ENCODE measurements at regions not wholly inside any gene's neighbourhood (a gene's known extent, or its start where the extent isn't known, plus 50 kb on each side); places are given as distances from the start of the nearest gene placed in this dataset.

DNA sequence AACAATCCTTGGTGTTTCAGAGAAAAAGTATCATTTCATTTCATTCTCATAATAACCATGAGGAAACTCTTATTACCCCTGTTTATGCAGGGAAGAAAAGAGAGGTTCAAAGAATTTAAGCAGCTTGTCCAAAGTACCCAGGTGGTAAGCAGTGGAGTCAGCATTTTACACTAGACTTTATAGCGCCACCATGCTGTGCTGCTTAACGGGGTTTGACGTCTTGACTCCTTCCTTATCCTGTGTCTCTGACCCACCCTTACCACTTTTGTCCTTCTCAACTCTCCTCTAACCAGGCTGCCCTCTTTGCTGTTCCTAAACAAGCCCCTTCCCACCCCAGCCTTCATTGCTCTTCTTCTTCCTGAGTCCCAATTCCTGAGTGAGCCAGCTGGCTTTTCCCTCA is 117.0 kb upstream of the AHR start:
- no peak overlapping the region for H3K27ac ChIP-seq
- WGBS, 2 donors = 70 to 81% methylated on average over 3 of the region's 3 CpGs
- no peaks in the 10 kb centered on the region for H3K9me3 ChIP-seq
- no peaks in the 10 kb centered on the region for H3K4me1 ChIP-seq
- no peaks in the 10 kb centered on the region for H3K27me3 ChIP-seq
- no peaks in the 10 kb centered on the region for H3K36me3 ChIP-seq
- intact Hi-C loops (cut with DNase I) = no loop called here
- no peak for TF ChIP-seq POLR2A (IDR thresholded peaks at IDR 0.05)
- TF ChIP-seq, protein P1, sequence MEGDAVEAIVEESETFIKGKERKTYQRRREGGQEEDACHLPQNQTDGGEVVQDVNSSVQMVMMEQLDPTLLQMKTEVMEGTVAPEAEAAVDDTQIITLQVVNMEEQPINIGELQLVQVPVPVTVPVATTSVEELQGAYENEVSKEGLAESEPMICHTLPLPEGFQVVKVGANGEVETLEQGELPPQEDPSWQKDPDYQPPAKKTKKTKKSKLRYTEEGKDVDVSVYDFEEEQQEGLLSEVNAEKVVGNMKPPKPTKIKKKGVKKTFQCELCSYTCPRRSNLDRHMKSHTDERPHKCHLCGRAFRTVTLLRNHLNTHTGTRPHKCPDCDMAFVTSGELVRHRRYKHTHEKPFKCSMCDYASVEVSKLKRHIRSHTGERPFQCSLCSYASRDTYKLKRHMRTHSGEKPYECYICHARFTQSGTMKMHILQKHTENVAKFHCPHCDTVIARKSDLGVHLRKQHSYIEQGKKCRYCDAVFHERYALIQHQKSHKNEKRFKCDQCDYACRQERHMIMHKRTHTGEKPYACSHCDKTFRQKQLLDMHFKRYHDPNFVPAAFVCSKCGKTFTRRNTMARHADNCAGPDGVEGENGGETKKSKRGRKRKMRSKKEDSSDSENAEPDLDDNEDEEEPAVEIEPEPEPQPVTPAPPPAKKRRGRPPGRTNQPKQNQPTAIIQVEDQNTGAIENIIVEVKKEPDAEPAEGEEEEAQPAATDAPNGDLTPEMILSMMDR (IDR thresholded peaks at IDR 0.05) = no peak
- H3K4me3 ChIP-seq (replicated peaks in 1 of 3) = no peak overlapping the region
- DNase-seq = no peak

DNA sequence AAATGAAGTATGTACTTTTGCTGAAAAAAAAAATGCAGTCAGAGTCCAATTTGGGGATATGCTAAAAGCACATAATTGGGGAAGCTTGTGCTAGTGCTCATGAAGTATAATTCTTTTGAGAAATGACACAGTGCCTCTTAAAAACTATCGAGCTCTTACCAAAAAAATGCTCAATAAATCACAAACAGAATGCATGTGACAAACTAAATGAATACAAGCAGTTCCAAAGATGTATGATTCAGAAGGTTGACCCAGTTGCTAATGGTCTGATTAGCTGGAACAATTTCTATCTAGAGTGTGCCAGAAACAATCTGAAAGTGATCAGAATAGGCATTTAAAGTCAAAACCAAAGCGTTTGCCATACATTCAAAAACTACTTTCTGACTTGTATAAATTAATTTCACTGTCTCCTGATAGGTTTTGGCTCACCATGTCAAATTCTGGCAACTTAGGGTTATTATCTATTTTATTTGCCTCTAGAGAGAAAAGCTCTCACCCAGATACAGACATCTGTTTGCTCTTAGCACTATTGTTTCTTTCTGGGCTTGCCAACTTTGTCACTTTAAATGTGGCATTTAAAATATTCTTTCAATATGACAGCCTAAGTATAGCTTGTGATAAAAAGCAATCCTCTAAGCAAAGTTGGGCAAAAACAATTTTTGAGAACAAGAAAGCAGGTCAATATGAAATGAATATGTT is 114.7 kb upstream of the AHR start:
- Histone ChIP-seq H3K27me3 (no peaks in the 10 kb centered on the region), H3K4me1 (no peaks in the 10 kb centered on the region), H3K27ac (no peak overlapping the region), H3K9me3 (no peaks in the 10 kb centered on the region), H3K4me3 (replicated peaks in 1 of 3) (no peak overlapping the region), H3K36me3 (no peaks in the 10 kb centered on the region)
- WGBS, 2 donors = 70 to 75% methylated on average over 2 of the region's 2 CpGs
- no peak for DNase-seq
- TF ChIP-seq POLR2A (IDR thresholded peaks at IDR 0.05) = no peak
- TF ChIP-seq, protein P1 (IDR thresholded peaks at IDR 0.05) = no peak
- intact Hi-C loops (cut with DNase I) = no loop called here

DNA sequence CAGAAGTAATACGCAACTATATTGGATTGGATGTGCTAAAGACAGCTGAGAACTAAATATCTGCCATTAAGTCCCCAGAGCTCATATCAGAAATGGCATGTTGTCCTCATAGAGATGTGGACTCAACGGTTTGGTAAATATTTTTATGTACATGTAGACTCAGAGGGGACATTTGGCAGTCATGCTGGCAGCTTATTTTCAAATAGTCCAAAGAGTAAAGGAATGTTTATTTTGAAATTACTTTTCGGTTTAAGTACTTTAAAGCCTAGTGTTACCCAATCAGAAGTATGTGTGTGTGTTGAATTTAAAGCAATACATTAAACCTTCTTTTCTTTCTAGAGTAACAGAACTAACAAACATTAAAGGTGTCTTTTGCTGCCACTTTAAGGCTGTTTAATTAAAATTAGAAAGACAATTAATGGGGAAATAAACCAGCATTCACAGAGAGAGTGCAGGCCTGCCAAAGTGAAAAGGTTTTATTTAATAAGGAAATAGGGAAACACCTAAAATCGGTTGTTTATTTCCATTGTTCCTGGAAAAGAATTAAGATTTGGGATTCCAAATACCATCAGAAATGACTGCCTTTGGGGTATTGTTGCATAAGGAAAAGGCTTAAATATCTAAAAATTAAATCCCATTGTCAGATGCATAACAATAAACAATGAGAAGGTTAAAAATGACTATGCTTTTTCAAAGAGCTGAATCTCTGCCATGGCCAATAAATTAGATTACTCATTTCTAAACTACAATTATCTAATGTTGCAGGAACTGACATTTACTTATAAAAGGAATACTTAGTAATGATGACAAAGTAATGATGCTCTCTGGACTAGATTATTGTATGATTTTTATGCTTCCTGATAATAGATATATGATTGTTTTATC is 113.4 kb upstream of the AHR start:
- no peak for DNase-seq
- Histone ChIP-seq H3K9me3 (no peaks in the 10 kb centered on the region), H3K27ac (no peak overlapping the region), H3K27me3 (no peaks in the 10 kb centered on the region), H3K4me3 (replicated peaks in 1 of 3) (no peak overlapping the region), H3K36me3 (no peaks in the 10 kb centered on the region), H3K4me1 (no peaks in the 10 kb centered on the region)
- TF ChIP-seq POLR2A (IDR thresholded peaks at IDR 0.05) = no peak
- TF ChIP-seq, protein P1 (IDR thresholded peaks at IDR 0.05) = no peak
- 67 to 70% methylated on average over 4 of the region's 4 CpGs for WGBS, 2 donors
- intact Hi-C loops (cut with DNase I) = no loop called here

DNA sequence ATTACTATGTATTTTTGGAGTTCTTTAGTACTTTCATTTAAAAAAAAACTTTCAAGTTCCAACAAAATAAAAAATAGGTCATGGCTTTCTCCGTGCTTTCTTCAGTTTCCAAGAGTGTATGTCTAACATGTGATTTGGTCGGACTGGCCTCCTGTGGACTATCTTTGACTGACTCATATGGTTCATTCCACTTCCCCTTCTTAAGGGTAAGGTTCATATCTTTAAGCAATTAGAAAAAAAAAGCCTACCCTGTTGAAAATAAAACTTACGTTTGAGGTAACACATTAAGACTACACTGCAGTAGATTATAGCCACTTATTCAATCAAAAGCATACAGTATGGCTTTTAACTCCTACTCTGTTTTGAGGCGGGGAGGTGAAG is 112.8 kb upstream of the AHR start:
- no peaks in the 10 kb centered on the region for H3K36me3 ChIP-seq
- no peaks in the 10 kb centered on the region for H3K4me1 ChIP-seq
- WGBS, 2 donors = 81 to 82% methylated on average over 4 of the region's 4 CpGs
- H3K27ac ChIP-seq = no peak overlapping the region
- intact Hi-C loops (cut with DNase I) = no loop called here
- no peaks in the 10 kb centered on the region for H3K27me3 ChIP-seq
- H3K9me3 ChIP-seq = no peaks in the 10 kb centered on the region
- TF ChIP-seq POLR2A (IDR thresholded peaks at IDR 0.05) = no peak
- DNase-seq = no peak
- H3K4me3 ChIP-seq (replicated peaks in 1 of 3) = no peak overlapping the region

DNA sequence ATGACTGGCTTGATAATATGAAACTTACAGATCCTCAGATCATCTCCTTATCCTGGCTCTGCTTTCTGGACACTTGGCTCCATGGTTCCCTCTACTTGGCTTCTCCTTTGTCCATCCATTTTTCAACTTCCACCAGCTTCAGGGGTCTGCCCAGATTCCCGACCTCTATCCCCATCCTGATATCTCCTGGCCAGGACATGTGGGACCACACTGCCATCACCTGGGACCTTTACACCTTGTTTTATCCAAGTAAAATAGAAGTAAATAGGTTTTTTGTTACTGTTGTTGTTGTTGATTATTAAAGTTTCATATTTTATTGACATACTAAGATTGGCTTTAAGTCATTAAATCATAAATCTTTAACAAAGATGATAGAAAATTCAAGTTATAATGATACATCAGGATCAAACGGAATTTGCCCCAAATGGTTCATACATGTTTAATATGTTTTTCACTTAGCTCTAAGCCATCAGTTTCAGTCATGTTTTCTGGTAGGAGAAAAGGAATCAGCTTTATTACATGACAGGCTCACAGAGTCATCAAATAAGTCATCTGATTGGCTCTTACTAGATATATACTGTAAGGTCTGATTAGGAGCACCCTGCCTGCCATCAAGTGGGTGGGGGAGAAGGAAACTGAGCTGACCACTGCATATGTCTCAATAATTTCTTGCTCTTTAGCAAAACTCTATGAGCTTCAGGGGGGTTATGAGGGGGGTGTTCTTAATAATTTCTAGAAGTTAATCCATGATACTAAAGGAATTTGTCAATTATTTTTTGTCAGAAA is 111.5 kb upstream of the AHR start:
- H3K27ac ChIP-seq = no peak overlapping the region
- H3K4me1 ChIP-seq = no peaks in the 10 kb centered on the region
- no peaks in the 10 kb centered on the region for H3K36me3 ChIP-seq
- TF ChIP-seq, protein P1 (IDR thresholded peaks at IDR 0.05) = no peak
- no peak for TF ChIP-seq POLR2A (IDR thresholded peaks at IDR 0.05)
- DNase-seq = no peak
- WGBS, 2 donors = 86 to 89% methylated on average over 2 of the region's 2 CpGs
- H3K27me3 ChIP-seq = no peaks in the 10 kb centered on the region
- no peaks in the 10 kb centered on the region for H3K9me3 ChIP-seq
- intact Hi-C loops (cut with DNase I) = no loop called here
- no peak overlapping the region for H3K4me3 ChIP-seq (replicated peaks in 1 of 3)

All from thyroid gland (tissue), 4 donors.